SK-N-SH (cell line): ENCODE measurements at regions not wholly inside any gene's neighbourhood (a gene's known extent, or its start where the extent isn't known, plus 50 kb on each side); places are given as distances from the start of the nearest gene placed in this dataset.

Source experiments
- CTCF ChIA-PET: fragments of 300-600, 350-600 bp; formaldehyde crosslinking; extraction: SDS; loops from one replicate; lab custom pipeline; 2021; lab: Yijun Ruan, JAX
- POLR2A ChIA-PET: fragments of 350-600 bp; sonication (Branson Sonifier 250); formaldehyde crosslinking; extraction: SDS; loops from one replicate; lab custom pipeline; 2020; ENCODE audit warnings: antibody characterized with exemption, inconsistent platforms; lab: Yijun Ruan, JAX
- DNase-seq: peaks from one replicate; pipeline ENCODE4 v3.0.0; 2012
- H2AFZ ChIP-seq: fragments of 200-600 bp; sonication (generic); 2 replicates; pipeline ENCODE4 v1.8.1; 2016; ENCODE audit warnings: antibody characterized with exemption, mild to moderate bottlenecking, low read depth
- H3F3A ChIP-seq: fragments of 200-600 bp; sonication (generic); replicated peaks from 2 replicates; pipeline ENCODE3; 2016; ENCODE audit warnings: antibody characterized with exemption, mild to moderate bottlenecking; ENCODE audit not compliant: insufficient read depth
- H3K27ac ChIP-seq, 2 experiments: fragments of 200-500 bp in 1 of 2; fragments of 200-600 bp in 1 of 2; sonication (Bioruptor generic) in 1 of 2; sonication (generic), shearing (Covaris generic) in 1 of 2; 2 replicates each; pipeline versions ENCODE4 v1.5.1 to v1.6.1; 2014 to 2016; ENCODE audit warnings: low read depth in 2 of 2, inconsistent platforms in 1 of 2, low read length in 1 of 2, mild to moderate bottlenecking in 1 of 2, mixed read lengths in 1 of 2
- H3K27me3 ChIP-seq: fragments of 200-600 bp; sonication (generic), shearing (Covaris generic); 2 replicates; pipeline ENCODE4 v1.6.1; 2016; ENCODE audit warnings: mixed run types; ENCODE audit not compliant: insufficient read depth
- H3K36me3 ChIP-seq, 2 experiments: fragments of 200-500 bp in 1 of 2; fragments of 200-600 bp in 1 of 2; sonication (Bioruptor generic) in 1 of 2; sonication (generic) in 1 of 2; replicated peaks in 1 of 2; 2 replicates each; pipeline versions ENCODE3 to v1.5.1; 2014 to 2016; ENCODE audit warnings: low read length in 1 of 2, mild to moderate bottlenecking in 1 of 2; ENCODE audit not compliant: insufficient read depth in 2 of 2, control insufficient read depth in 1 of 2
- H3K4me1 ChIP-seq, 2 experiments: fragments of 200-500 bp in 1 of 2; fragments of 200-600 bp in 1 of 2; sonication (Bioruptor generic) in 1 of 2; sonication (generic), shearing (Covaris generic) in 1 of 2; 2 replicates each; pipeline versions ENCODE4 v1.5.1 to v1.6.1; 2014 to 2016; ENCODE audit warnings: low read depth in 1 of 2, low read length in 1 of 2, mixed run types in 1 of 2; ENCODE audit not compliant: insufficient read depth in 2 of 2, control insufficient read depth in 1 of 2
- H3K4me2 ChIP-seq: fragments of 200-600 bp; sonication (generic), shearing (Covaris generic); 2 replicates; pipeline ENCODE4 v1.6.1; 2017; ENCODE audit warnings: mixed run types
- H3K4me3 ChIP-seq, 2 experiments: fragments of 200-500 bp in 1 of 2; fragments of 200-600 bp in 1 of 2; sonication (Bioruptor generic) in 1 of 2; sonication (generic), shearing (Covaris generic) in 1 of 2; 2 replicates each; pipeline versions ENCODE4 v1.5.1 to v1.8.1; 2014 to 2016; ENCODE audit warnings: low read depth in 2 of 2, inconsistent platforms in 1 of 2, low read length in 1 of 2, mild to moderate bottlenecking in 1 of 2, mixed read lengths in 1 of 2, moderate library complexity in 1 of 2
- H3K79me2 ChIP-seq: fragments of 200-600 bp; sonication (generic); 2 replicates; pipeline ENCODE4 v1.8.1; 2017; ENCODE audit warnings: mild to moderate bottlenecking; ENCODE audit not compliant: insufficient read depth
- H3K9ac ChIP-seq: fragments of 200-600 bp; sonication (generic); 2 replicates; pipeline ENCODE4 v1.6.1; 2017; ENCODE audit warnings: mixed run types
- H3K9me2 ChIP-seq: fragments of 200-600 bp; sonication (generic); 2 replicates; pipeline ENCODE4 v1.6.1; 2017; ENCODE audit warnings: mixed run types
- H3K9me3 ChIP-seq: fragments of 200-600 bp; sonication (generic); 2 replicates; pipeline ENCODE4 v1.6.1; 2017; ENCODE audit warnings: mixed run types, mild to moderate bottlenecking, moderate library complexity
- H4K20me1 ChIP-seq: fragments of 200-600 bp; sonication (generic); 2 replicates; pipeline ENCODE4 v1.6.1; 2017; ENCODE audit warnings: mild to moderate bottlenecking, mixed run types; ENCODE audit not compliant: insufficient read depth
- ELF1 ChIP-seq: IDR thresholded peaks from 2 replicates; pipeline ENCODE4 v1.4.0; 2012
- EZH2phosphoT487 ChIP-seq: fragments of 200-600 bp; sonication (generic); IDR thresholded peaks from 2 replicates; pipeline ENCODE4 v1.6.1; 2017; ENCODE audit warnings: low read depth, mixed run types, mild to moderate bottlenecking, antibody characterized with exemption, moderate library complexity, borderline replicate concordance
- FOXJ3 ChIP-seq: sonication (generic); formaldehyde crosslinking; IDR thresholded peaks from 2 replicates; pipeline ENCODE4 v1.5.1; 2020; ENCODE audit warnings: mild to moderate bottlenecking, missing genetic modification reagents
- JUND ChIP-seq: IDR thresholded peaks from 2 replicates; pipeline ENCODE4 v1.4.0; 2012
- NFIC ChIP-seq: IDR thresholded peaks from 2 replicates; pipeline ENCODE4 v1.4.0; 2012; ENCODE audit warnings: borderline replicate concordance
- RAD21 ChIP-seq: IDR thresholded peaks from 2 replicates; pipeline ENCODE4 v1.6.1; 2012; ENCODE audit warnings: mild to moderate bottlenecking, low read length
- RCOR1 ChIP-seq: fragments of 150-350 bp; IDR thresholded peaks from 2 replicates; pipeline ENCODE4 v1.6.1; 2017; ENCODE audit warnings: antibody characterized with exemption, low read length
- RFX5 ChIP-seq: IDR thresholded peaks from 2 replicates; pipeline ENCODE4 v1.6.1; 2012; ENCODE audit warnings: mild to moderate bottlenecking, improper control_type of control experiment, low read length
- RXRA ChIP-seq: IDR thresholded peaks from 2 replicates; pipeline ENCODE4 v1.4.0; 2012; ENCODE audit warnings: low read depth, mild to moderate bottlenecking, borderline replicate concordance
- TAF1 ChIP-seq: IDR thresholded peaks from 2 replicates; pipeline ENCODE4 v1.6.1; 2012; ENCODE audit warnings: low read depth, mild to moderate bottlenecking, low read length, moderate library complexity, borderline replicate concordance
- TEAD4 ChIP-seq: IDR thresholded peaks from 2 replicates; pipeline ENCODE4 v1.4.0; 2012; ENCODE audit warnings: mild to moderate bottlenecking, borderline replicate concordance; ENCODE audit not compliant: insufficient read depth
- WGBS: methylation state at CpG from one replicate; pipeline ENCODE4 v1.1.6; 2017; ENCODE audit warnings: low lambda C conversion rate; 5-methylcytosine and 5-hydroxymethylcytosine counted together
- TF ChIP-seq, protein P1 (sequence below): IDR thresholded peaks from 2 replicates; pipeline ENCODE4 v1.6.1; 2012; ENCODE audit warnings: mild to moderate bottlenecking, low read depth, low read length, moderate library complexity
- TF ChIP-seq, protein P2 (sequence below): IDR thresholded peaks from 2 replicates; pipeline ENCODE4 v1.4.0; 2012; ENCODE audit warnings: low read depth, borderline replicate concordance
- TF ChIP-seq, protein P3 (sequence below): IDR thresholded peaks from 2 replicates; pipeline ENCODE4 v1.4.0; 2012; ENCODE audit warnings: low read depth, borderline replicate concordance
- TF ChIP-seq, protein P4 (sequence below): fragments of 150-350 bp; IDR thresholded peaks from 2 replicates; pipeline ENCODE4 v1.6.1; 2017; ENCODE audit warnings: antibody characterized with exemption, low read length, low read depth, borderline replicate concordance
- TF ChIP-seq, protein P5 (sequence below): fragments of 200-600 bp; sonication (generic); IDR thresholded peaks from 2 replicates; pipeline ENCODE4 v1.6.1; 2017; ENCODE audit warnings: antibody characterized with exemption, mild to moderate bottlenecking, moderate library complexity
- TF ChIP-seq, protein P6 (sequence below): fragments of 150-350 bp; IDR thresholded peaks from 2 replicates; pipeline ENCODE4 v1.6.1; 2016; ENCODE audit warnings: mild to moderate bottlenecking, low read depth, low read length
- TF ChIP-seq, protein P7 (sequence below): IDR thresholded peaks from 2 replicates; pipeline ENCODE4 v1.4.0; 2012; ENCODE audit warnings: low read depth

DNA sequence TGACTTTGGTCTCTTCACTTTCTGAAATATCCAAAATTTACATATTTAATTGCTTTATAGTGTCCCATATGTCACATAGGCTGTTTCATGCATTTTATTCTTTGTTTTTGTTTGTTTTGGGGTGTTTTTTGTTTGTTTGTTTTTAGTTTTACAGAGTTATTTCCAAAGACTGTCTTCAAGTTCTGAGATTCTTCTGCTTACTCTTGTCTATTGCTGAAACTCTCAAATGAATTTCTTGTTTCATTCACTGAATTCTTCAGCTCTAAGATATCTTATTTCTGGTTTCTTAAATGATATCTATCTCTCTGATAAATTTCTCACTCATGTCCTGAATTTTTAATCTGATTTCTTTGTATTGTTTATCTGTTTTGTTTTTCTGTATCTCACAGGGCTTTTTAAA, 412.0 kb upstream of the ATP2B1 start:
- Histone ChIP-seq H3K36me3 (no peaks in the 10 kb centered on the region), H3K9me3 (0 out of 2 replicates have a peak, but pooled peaks cover 3% of the 10 kb centered on the region), H3K9me2 (no peaks in the 10 kb centered on the region), H4K20me1 (no peaks in the 10 kb centered on the region), H3K4me1 (no peaks in the 10 kb centered on the region), H3K4me2 (no peak overlapping the region), H3K9ac (no peak overlapping the region), H3K4me3 (no peak overlapping the region), H3K27ac (no peak overlapping the region), H3K79me2 (no peaks in the 10 kb centered on the region), H3K27me3 (no peaks in the 10 kb centered on the region), H3F3A (no peaks in the 10 kb centered on the region), H2AFZ (no peak overlapping the region)
- POLR2A ChIA-PET: no interaction called here
- no peak for DNase-seq
- CTCF ChIA-PET: no interaction called here
- TF ChIP-seq ELF1 (no peak), JUND (no peak), RFX5 (no peak), RXRA (no peak)
- TF ChIP-seq, protein P1, sequence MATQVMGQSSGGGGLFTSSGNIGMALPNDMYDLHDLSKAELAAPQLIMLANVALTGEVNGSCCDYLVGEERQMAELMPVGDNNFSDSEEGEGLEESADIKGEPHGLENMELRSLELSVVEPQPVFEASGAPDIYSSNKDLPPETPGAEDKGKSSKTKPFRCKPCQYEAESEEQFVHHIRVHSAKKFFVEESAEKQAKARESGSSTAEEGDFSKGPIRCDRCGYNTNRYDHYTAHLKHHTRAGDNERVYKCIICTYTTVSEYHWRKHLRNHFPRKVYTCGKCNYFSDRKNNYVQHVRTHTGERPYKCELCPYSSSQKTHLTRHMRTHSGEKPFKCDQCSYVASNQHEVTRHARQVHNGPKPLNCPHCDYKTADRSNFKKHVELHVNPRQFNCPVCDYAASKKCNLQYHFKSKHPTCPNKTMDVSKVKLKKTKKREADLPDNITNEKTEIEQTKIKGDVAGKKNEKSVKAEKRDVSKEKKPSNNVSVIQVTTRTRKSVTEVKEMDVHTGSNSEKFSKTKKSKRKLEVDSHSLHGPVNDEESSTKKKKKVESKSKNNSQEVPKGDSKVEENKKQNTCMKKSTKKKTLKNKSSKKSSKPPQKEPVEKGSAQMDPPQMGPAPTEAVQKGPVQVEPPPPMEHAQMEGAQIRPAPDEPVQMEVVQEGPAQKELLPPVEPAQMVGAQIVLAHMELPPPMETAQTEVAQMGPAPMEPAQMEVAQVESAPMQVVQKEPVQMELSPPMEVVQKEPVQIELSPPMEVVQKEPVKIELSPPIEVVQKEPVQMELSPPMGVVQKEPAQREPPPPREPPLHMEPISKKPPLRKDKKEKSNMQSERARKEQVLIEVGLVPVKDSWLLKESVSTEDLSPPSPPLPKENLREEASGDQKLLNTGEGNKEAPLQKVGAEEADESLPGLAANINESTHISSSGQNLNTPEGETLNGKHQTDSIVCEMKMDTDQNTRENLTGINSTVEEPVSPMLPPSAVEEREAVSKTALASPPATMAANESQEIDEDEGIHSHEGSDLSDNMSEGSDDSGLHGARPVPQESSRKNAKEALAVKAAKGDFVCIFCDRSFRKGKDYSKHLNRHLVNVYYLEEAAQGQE: no peak
- TF ChIP-seq, protein P2, sequence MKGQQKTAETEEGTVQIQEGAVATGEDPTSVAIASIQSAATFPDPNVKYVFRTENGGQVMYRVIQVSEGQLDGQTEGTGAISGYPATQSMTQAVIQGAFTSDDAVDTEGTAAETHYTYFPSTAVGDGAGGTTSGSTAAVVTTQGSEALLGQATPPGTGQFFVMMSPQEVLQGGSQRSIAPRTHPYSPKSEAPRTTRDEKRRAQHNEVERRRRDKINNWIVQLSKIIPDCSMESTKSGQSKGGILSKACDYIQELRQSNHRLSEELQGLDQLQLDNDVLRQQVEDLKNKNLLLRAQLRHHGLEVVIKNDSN: no peak
- TF ChIP-seq, protein P3, sequence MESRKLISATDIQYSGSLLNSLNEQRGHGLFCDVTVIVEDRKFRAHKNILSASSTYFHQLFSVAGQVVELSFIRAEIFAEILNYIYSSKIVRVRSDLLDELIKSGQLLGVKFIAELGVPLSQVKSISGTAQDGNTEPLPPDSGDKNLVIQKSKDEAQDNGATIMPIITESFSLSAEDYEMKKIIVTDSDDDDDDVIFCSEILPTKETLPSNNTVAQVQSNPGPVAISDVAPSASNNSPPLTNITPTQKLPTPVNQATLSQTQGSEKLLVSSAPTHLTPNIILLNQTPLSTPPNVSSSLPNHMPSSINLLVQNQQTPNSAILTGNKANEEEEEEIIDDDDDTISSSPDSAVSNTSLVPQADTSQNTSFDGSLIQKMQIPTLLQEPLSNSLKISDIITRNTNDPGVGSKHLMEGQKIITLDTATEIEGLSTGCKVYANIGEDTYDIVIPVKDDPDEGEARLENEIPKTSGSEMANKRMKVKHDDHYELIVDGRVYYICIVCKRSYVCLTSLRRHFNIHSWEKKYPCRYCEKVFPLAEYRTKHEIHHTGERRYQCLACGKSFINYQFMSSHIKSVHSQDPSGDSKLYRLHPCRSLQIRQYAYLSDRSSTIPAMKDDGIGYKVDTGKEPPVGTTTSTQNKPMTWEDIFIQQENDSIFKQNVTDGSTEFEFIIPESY: no peak

DNA sequence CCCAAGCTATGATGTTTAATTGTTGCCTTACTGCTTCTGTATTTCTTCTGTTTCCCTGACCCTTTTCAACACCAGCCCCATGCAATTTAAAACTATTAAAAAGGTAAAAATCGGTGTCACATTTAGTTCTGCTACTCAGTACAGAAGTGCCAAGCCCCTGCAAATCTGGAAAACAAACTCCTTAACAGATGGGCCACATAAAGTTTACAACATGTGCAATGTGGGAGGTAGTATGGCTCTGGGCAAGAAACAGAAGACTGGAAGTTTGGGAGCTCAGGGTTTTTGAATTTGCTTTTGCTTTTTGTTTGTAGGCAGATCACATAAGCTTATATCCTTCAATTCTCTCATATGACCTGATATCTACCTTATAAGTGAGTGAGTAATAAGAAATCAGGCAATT, 404.0 kb upstream of the ATP2B1 start:
- H3K36me3 ChIP-seq: no peaks in the 10 kb centered on the region
- H3K9ac ChIP-seq: no peak overlapping the region
- no peaks in the 10 kb centered on the region for H4K20me1 ChIP-seq
- H3K4me2 ChIP-seq: no peak overlapping the region
- ChIA-PET POLR2A (no interaction called here), CTCF (interaction anchor here (0.7 kb wide), 1 partner anchor 10 kb away, joined by 3 read pairs; no protein-coding TSS in a partner anchor)
- no peaks in the 10 kb centered on the region for H3K27me3 ChIP-seq
- no peaks in the 10 kb centered on the region for H3K79me2 ChIP-seq
- peaks cover 0 to 3% of the 10 kb centered on the region in 2 experiments; a peak in 1 of 4 replicates for H3K4me1 ChIP-seq
- DNase-seq: no peak
- H3K27ac ChIP-seq: peak overlapping the region in 1 of 2 experiments; percentile 45; a peak in 1 of 4 replicates
- 30% methylated on average over 1 of the region's 1 CpG for WGBS
- H3K9me3 ChIP-seq: no peaks in the 10 kb centered on the region
- no peaks in the 10 kb centered on the region for H3K9me2 ChIP-seq
- H2AFZ ChIP-seq: no peak overlapping the region
- no peaks in the 10 kb centered on the region for H3F3A ChIP-seq
- H3K4me3 ChIP-seq: no peak overlapping the region
- TF ChIP-seq RCOR1 (no peak), FOXJ3 (CRISPR knock-in tag) (no peak), TEAD4 (no peak), RAD21 (no peak), EZH2phosphoT487 (no peak), TAF1 (no peak), NFIC (no peak)
- TF ChIP-seq, protein P4, sequence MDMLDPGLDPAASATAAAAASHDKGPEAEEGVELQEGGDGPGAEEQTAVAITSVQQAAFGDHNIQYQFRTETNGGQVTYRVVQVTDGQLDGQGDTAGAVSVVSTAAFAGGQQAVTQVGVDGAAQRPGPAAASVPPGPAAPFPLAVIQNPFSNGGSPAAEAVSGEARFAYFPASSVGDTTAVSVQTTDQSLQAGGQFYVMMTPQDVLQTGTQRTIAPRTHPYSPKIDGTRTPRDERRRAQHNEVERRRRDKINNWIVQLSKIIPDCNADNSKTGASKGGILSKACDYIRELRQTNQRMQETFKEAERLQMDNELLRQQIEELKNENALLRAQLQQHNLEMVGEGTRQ: no peak
- TF ChIP-seq, protein P5, sequence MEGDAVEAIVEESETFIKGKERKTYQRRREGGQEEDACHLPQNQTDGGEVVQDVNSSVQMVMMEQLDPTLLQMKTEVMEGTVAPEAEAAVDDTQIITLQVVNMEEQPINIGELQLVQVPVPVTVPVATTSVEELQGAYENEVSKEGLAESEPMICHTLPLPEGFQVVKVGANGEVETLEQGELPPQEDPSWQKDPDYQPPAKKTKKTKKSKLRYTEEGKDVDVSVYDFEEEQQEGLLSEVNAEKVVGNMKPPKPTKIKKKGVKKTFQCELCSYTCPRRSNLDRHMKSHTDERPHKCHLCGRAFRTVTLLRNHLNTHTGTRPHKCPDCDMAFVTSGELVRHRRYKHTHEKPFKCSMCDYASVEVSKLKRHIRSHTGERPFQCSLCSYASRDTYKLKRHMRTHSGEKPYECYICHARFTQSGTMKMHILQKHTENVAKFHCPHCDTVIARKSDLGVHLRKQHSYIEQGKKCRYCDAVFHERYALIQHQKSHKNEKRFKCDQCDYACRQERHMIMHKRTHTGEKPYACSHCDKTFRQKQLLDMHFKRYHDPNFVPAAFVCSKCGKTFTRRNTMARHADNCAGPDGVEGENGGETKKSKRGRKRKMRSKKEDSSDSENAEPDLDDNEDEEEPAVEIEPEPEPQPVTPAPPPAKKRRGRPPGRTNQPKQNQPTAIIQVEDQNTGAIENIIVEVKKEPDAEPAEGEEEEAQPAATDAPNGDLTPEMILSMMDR: no peak
- TF ChIP-seq, protein P6, sequence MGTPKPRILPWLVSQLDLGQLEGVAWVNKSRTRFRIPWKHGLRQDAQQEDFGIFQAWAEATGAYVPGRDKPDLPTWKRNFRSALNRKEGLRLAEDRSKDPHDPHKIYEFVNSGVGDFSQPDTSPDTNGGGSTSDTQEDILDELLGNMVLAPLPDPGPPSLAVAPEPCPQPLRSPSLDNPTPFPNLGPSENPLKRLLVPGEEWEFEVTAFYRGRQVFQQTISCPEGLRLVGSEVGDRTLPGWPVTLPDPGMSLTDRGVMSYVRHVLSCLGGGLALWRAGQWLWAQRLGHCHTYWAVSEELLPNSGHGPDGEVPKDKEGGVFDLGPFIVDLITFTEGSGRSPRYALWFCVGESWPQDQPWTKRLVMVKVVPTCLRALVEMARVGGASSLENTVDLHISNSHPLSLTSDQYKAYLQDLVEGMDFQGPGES: no peak
- TF ChIP-seq, protein P7, sequence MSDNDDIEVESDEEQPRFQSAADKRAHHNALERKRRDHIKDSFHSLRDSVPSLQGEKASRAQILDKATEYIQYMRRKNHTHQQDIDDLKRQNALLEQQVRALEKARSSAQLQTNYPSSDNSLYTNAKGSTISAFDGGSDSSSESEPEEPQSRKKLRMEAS: no peak
